ENCODE measurements at regions not wholly inside any gene's neighbourhood (a gene's known extent, or its start where the extent isn't known, plus 50 kb on each side); places are given as distances from the start of the nearest gene placed in this dataset.

DNA sequence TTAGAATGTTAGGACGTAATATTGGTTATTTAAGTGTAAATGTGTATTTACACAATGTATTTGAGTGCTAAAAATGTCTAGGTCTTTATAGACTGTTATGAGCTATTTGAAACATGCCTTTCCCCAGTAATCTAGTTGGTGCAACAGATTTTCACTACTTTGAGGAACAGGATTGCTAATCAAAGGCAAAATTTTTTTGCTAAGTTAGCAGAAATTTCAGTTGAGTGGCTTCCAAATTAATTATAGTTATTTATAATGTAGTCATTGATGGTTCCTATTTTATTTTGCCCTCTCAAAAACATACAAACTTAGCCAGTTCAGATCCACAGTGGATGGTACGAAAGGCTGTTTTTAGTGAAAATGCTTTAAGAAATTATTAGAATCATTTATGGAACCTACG lies 78.7 kb upstream of the LYZL2 start:
- H3K79me2 ChIP-seq (ENCODE audit: control insufficient read depth in 1 of 2, insufficient read depth in 2 of 2, low read length in 2 of 2): no peaks in the 10 kb centered on the region
- FAIRE-seq (no peak), DNase-seq (ENCODE audit: low read depth in 1 of 2, low spot score in 2 of 2) (no peak)
- H3K56ac ChIP-seq (replicated peaks; ENCODE audit: insufficient read length, low read depth, low read length): no peak overlapping the region
- H3K36me3 ChIP-seq (ENCODE audit: control insufficient read depth in 2 of 4, insufficient read depth in 4 of 4, low read length in 3 of 4): no peaks in the 10 kb centered on the region
- no peak overlapping the region for H4K91ac ChIP-seq (replicated peaks; ENCODE audit: insufficient read length, low read length)
- no peak overlapping the region for H3K18ac ChIP-seq (ENCODE audit: extremely low read depth, low read length)
- H2AK5ac ChIP-seq (ENCODE audit: low read depth, low read length): no peak overlapping the region
- no peak overlapping the region for H3K23ac ChIP-seq (ENCODE audit: insufficient read length)
- H2BK120ac ChIP-seq (replicated peaks; ENCODE audit: low read depth, low read length): no peak overlapping the region
- no peaks in the 10 kb centered on the region for H3K9me3 ChIP-seq (ENCODE audit: insufficient read depth in 2 of 2, low read depth in 1 of 2, low read length in 1 of 2)
- no peak overlapping the region for H2BK15ac ChIP-seq (ENCODE audit: low read length)
- WGBS, 2 experiments (ENCODE audit: extremely low coverage in 1 of 2, insufficient coverage in 1 of 2, insufficient read length in 1 of 2, insufficient replicate concordance in 2 of 2, low coverage in 1 of 2, low lambda C conversion rate in 2 of 2, missing lambda C conversion rate in 1 of 2): 88 to 100% methylated on average over 1 to 3 of the region's 3 CpGs
- H2BK20ac ChIP-seq (ENCODE audit: low read length): no peak overlapping the region
- no peak overlapping the region for H3K4me2 ChIP-seq (ENCODE audit: insufficient read depth in 1 of 2, low read depth in 2 of 2, low read length in 2 of 2)
- H4K5ac ChIP-seq (ENCODE audit: insufficient read length, low read depth, low read length): no peak overlapping the region
- no peak overlapping the region for H4K8ac ChIP-seq (ENCODE audit: extremely low read depth, insufficient read depth, low read length)
- no peaks in the 10 kb centered on the region for H3K23me2 ChIP-seq (ENCODE audit: low read depth, low read length)
- H3K27me3 ChIP-seq (replicated peaks in 1 of 4; ENCODE audit: control insufficient read depth in 3 of 4, extremely low read depth in 1 of 4, insufficient read depth in 3 of 4, low read length in 3 of 4): no peaks in the 10 kb centered on the region
- H4K20me1 ChIP-seq (replicated peaks in 1 of 2; ENCODE audit: control insufficient read depth in 1 of 2, insufficient read depth in 2 of 2, low read length in 2 of 2): no peaks in the 10 kb centered on the region
- H2BK12ac ChIP-seq (ENCODE audit: low read depth, low read length): no peak overlapping the region
- H2BK5ac ChIP-seq (ENCODE audit: low read depth, low read length): no peak overlapping the region
- TF ChIP-seq FOSL1 (IDR thresholded peaks at IDR 0.05; ENCODE audit: insufficient read depth, low read depth, low read length) (no peak), GTF2F1 (IDR thresholded peaks at IDR 0.05; ENCODE audit: borderline replicate concordance, low read depth, low read length) (no peak), KDM1A (IDR thresholded peaks at IDR 0.05; ENCODE audit: borderline replicate concordance, low read length) (no peak), JUN (IDR thresholded peaks at IDR 0.05; ENCODE audit: low read depth, low read length) (no peak), CREB1 (IDR thresholded peaks at IDR 0.05) (no peak), MAFK (IDR thresholded peaks at IDR 0.05; ENCODE audit: low read depth, low read length) (peak; percentile 24; the same call in 1 of the 2 replicates), SRF (IDR thresholded peaks at IDR 0.05; ENCODE audit: low read depth, low read length) (no peak), POU5F1 (IDR thresholded peaks at IDR 0.05; ENCODE audit: low read depth, low read length) (no peak)
- no peak overlapping the region for H3K4ac ChIP-seq (replicated peaks; ENCODE audit: insufficient read length, low read depth, low read length)
- H3K14ac ChIP-seq (ENCODE audit: insufficient read length): no peak overlapping the region
- no peak overlapping the region for H3K27ac ChIP-seq (ENCODE audit: low read depth, low read length)
- no peak overlapping the region for H3K4me3 ChIP-seq (ENCODE audit: extremely low read depth in 1 of 4, insufficient read depth in 2 of 4, low read depth in 3 of 4, low read length in 4 of 4)
- no peak overlapping the region for H2AFZ ChIP-seq (ENCODE audit: low read length)
- ChIA-PET POLR2A (ENCODE audit: partially characterized antibody) (no interaction called here), CTCF (ENCODE audit: partially characterized antibody) (interaction anchor here (0.8 to 2.2 kb wide), 6 partner anchors 15 to 783 kb away, joined by 3 to 9 read pairs (median 4); no protein-coding TSS in a partner anchor)
- peaks cover 0 to 9% (median 7%) of the 10 kb centered on the region in 4 experiments; a peak in 6 of 7 replicates for H3K4me1 ChIP-seq (replicated peaks in 1 of 4; ENCODE audit: control insufficient read depth in 3 of 4, insufficient read depth in 4 of 4, low read length in 3 of 4)
- no peaks in the 10 kb centered on the region for H3K79me1 ChIP-seq (ENCODE audit: low read depth, low read length)
- no peak overlapping the region for H3K9ac ChIP-seq (replicated peaks in 1 of 4; ENCODE audit: extremely low read depth in 1 of 4, low read depth in 3 of 4, low read length in 3 of 4)

Data from H1 (cell line).